ENCODE measurements at regions not wholly inside any gene's neighbourhood (a gene's known extent, or its start where the extent isn't known, plus 50 kb on each side); places are given as distances from the start of the nearest gene placed in this dataset.

- 91 to 94% methylated on average over 2 of the region's 2 CpGs for WGBS, 2 donors
Observed at GRCh38 chr1:98276514-98276913, 355.7 kb upstream of the DPYD start.

GRCh38 chr1:98268316-98268715 lies 347.5 kb upstream of the DPYD start:
- intact Hi-C loops (cut with DNase I) = no loop called here
- no peaks in the 10 kb centered on the region for H3K36me3 ChIP-seq
- no peak for DNase-seq
- H3K27me3 ChIP-seq = no peaks in the 10 kb centered on the region
- TF ChIP-seq EP300 (IDR thresholded peaks at IDR 0.05) = no peak
- TF ChIP-seq POLR2A (IDR thresholded peaks at IDR 0.05) = no peak
- no peak for TF ChIP-seq POLR2AphosphoS5 (IDR thresholded peaks at IDR 0.05)
- TF ChIP-seq, protein P1, sequence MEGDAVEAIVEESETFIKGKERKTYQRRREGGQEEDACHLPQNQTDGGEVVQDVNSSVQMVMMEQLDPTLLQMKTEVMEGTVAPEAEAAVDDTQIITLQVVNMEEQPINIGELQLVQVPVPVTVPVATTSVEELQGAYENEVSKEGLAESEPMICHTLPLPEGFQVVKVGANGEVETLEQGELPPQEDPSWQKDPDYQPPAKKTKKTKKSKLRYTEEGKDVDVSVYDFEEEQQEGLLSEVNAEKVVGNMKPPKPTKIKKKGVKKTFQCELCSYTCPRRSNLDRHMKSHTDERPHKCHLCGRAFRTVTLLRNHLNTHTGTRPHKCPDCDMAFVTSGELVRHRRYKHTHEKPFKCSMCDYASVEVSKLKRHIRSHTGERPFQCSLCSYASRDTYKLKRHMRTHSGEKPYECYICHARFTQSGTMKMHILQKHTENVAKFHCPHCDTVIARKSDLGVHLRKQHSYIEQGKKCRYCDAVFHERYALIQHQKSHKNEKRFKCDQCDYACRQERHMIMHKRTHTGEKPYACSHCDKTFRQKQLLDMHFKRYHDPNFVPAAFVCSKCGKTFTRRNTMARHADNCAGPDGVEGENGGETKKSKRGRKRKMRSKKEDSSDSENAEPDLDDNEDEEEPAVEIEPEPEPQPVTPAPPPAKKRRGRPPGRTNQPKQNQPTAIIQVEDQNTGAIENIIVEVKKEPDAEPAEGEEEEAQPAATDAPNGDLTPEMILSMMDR (IDR thresholded peaks at IDR 0.05) = no peak
- H3K4me3 ChIP-seq = no peak overlapping the region
- H3K9me3 ChIP-seq = no peaks in the 10 kb centered on the region
- no peak overlapping the region for H3K27ac ChIP-seq
- WGBS, 2 donors = 72 to 73% methylated on average over 3 of the region's 3 CpGs
- no peaks in the 10 kb centered on the region for H3K4me1 ChIP-seq

More at GRCh38 chr1:98276514-98276913, 355.7 kb upstream of the DPYD start:
- H3K4me1 ChIP-seq = no peaks in the 10 kb centered on the region
- H3K27me3 ChIP-seq = no peaks in the 10 kb centered on the region
- no peaks in the 10 kb centered on the region for H3K9me3 ChIP-seq
- intact Hi-C loops (cut with DNase I) = no loop called here
- no peak overlapping the region for H3K27ac ChIP-seq
- no peaks in the 10 kb centered on the region for H3K36me3 ChIP-seq
- no peak for TF ChIP-seq POLR2A (IDR thresholded peaks at IDR 0.05)
- TF ChIP-seq, protein P1 (IDR thresholded peaks at IDR 0.05) = no peak
- TF ChIP-seq EP300 (IDR thresholded peaks at IDR 0.05) = no peak
- DNase-seq = no peak
- H3K4me3 ChIP-seq = no peak overlapping the region

GRCh38 chr1:98267423-98267822 lies 346.6 kb upstream of the DPYD start:
- 90 to 91% methylated on average over 3 of the region's 3 CpGs for WGBS, 2 donors
- intact Hi-C loops (cut with DNase I) = no loop called here
- DNase-seq = no peak
- Histone ChIP-seq H3K4me1 (no peaks in the 10 kb centered on the region), H3K36me3 (no peaks in the 10 kb centered on the region), H3K9me3 (no peaks in the 10 kb centered on the region), H3K27me3 (no peaks in the 10 kb centered on the region), H3K27ac (no peak overlapping the region), H3K4me3 (no peak overlapping the region)
- TF ChIP-seq POLR2AphosphoS5 (IDR thresholded peaks at IDR 0.05) (no peak), POLR2A (IDR thresholded peaks at IDR 0.05) (no peak), EP300 (IDR thresholded peaks at IDR 0.05) (no peak)
- TF ChIP-seq, protein P1 (IDR thresholded peaks at IDR 0.05) = no peak

DNA sequence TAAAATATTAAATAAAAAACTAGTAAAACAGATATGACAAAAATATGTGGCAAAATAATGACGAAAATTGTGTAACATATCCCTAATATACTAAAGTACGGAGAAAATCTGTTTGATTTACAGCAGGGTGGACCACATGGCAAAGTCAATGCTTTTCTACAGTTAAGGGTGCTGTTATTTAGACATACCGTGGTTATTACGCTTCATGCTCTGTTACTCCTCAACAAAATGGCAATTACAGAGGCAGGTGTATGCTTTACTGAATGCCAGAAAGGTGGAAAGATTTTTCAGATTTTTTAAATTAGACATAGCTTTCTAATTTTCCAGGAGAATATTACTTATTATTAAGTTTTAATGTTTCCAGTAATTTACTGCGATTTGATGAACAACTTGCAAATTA lies 343.9 kb upstream of the DPYD start:
- TF ChIP-seq EP300 (IDR thresholded peaks at IDR 0.05) (no peak), POLR2AphosphoS5 (IDR thresholded peaks at IDR 0.05) (no peak), POLR2A (IDR thresholded peaks at IDR 0.05) (no peak)
- TF ChIP-seq, protein P1 (IDR thresholded peaks at IDR 0.05) = no peak
- DNase-seq = no peak
- H3K27me3 ChIP-seq = no peaks in the 10 kb centered on the region
- H3K27ac ChIP-seq = no peak overlapping the region
- no peaks in the 10 kb centered on the region for H3K9me3 ChIP-seq
- no peak overlapping the region for H3K4me3 ChIP-seq
- no peaks in the 10 kb centered on the region for H3K4me1 ChIP-seq
- H3K36me3 ChIP-seq = no peaks in the 10 kb centered on the region
- WGBS, 2 donors = 90 to 91% methylated on average over 5 of the region's 5 CpGs
- intact Hi-C loops (cut with DNase I) = no loop called here

DNA sequence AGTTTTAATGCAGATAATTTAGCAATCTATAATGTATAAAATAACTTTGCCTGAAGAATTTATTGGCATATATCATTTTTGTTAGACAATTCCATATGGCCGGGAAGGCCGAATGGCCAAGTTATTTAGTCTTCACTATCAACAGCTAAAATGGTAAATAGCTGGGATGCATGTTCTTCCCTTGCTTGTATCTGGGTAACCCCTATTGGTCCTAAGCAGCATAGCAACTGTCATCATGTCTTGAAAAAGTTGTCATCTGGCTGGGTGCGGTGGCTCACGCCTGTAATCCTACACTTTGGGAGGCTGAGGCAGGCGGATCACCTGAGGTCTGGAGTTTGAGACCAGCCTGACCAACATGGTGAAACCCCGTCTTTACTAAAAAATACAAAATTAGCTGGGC lies 340.0 kb upstream of the DPYD start:
- H3K36me3 ChIP-seq = no peaks in the 10 kb centered on the region
- H3K4me1 ChIP-seq = no peaks in the 10 kb centered on the region
- H3K9me3 ChIP-seq = no peaks in the 10 kb centered on the region
- intact Hi-C loops (cut with DNase I) = no loop called here
- WGBS, 2 donors = 93 to 94% methylated on average over 6 of the region's 6 CpGs
- TF ChIP-seq EP300 (IDR thresholded peaks at IDR 0.05) (no peak), POLR2AphosphoS5 (IDR thresholded peaks at IDR 0.05) (no peak)
- H3K27ac ChIP-seq = no peak overlapping the region
- no peak for DNase-seq
- H3K4me3 ChIP-seq = no peak overlapping the region
- H3K27me3 ChIP-seq = no peaks in the 10 kb centered on the region
